Endothelial cell (in vitro differentiated cells): ENCODE measurements at regions not wholly inside any gene's neighbourhood (a gene's known extent, or its start where the extent isn't known, plus 50 kb on each side); places are given as distances from the start of the nearest gene placed in this dataset.

Source experiments
- DNase-seq: peaks from one replicate; pipeline ENCODE4 v3.0.0; 2021; ENCODE audit warnings: low spot score
- H3K27ac Mint-ChIP-seq: one replicate; pipeline ENCODE4 v1.8.0; 2021; ENCODE audit warnings: mixed read lengths, inconsistent platforms; ENCODE audit not compliant: unreplicated experiment
- H3K27me3 Mint-ChIP-seq: one replicate; pipeline ENCODE4 v1.8.0; 2021; ENCODE audit warnings: mild to moderate bottlenecking, moderate library complexity, mixed read lengths, inconsistent platforms; ENCODE audit not compliant: unreplicated experiment
- H3K36me3 Mint-ChIP-seq: one replicate; pipeline ENCODE4 v1.8.0; 2021; ENCODE audit warnings: mild to moderate bottlenecking, low read depth, mixed read lengths, inconsistent platforms; ENCODE audit not compliant: unreplicated experiment
- H3K4me1 Mint-ChIP-seq: one replicate; pipeline ENCODE4 v1.8.0; 2021; ENCODE audit warnings: mild to moderate bottlenecking, mixed read lengths, inconsistent platforms; ENCODE audit not compliant: unreplicated experiment
- H3K4me3 Mint-ChIP-seq: one replicate; pipeline ENCODE4 v1.8.0; 2021; ENCODE audit warnings: mild to moderate bottlenecking, mixed read lengths, inconsistent platforms; ENCODE audit not compliant: unreplicated experiment
- H3K9me3 Mint-ChIP-seq: one replicate; pipeline ENCODE4 v1.8.0; 2021; ENCODE audit warnings: mixed read lengths, inconsistent platforms; ENCODE audit not compliant: unreplicated experiment
- CTCF ChIP-seq: fragments of 200-600 bp; sonication (generic); IDR thresholded peaks from one replicate; pipeline ENCODE4 v1.5.0; 2021; ENCODE audit warnings: antibody characterized with exemption; ENCODE audit not compliant: unreplicated experiment

- peaks cover 11% of the 10 kb centered on the region for H3K4me1 Mint-ChIP-seq
- no peaks in the 10 kb centered on the region for H3K36me3 Mint-ChIP-seq
- no peak for DNase-seq
- no peak overlapping the region for H3K4me3 Mint-ChIP-seq
- no peak overlapping the region for H3K27ac Mint-ChIP-seq
- TF ChIP-seq CTCF, result no peak
- no peaks in the 10 kb centered on the region for H3K27me3 Mint-ChIP-seq
- no peaks in the 10 kb centered on the region for H3K9me3 Mint-ChIP-seq
These were observed 126.5 kb upstream of the CMC1 start for GRCh38 chr3:28114893-28115292.

- no peaks in the 10 kb centered on the region for H3K9me3 Mint-ChIP-seq
- no peak overlapping the region for H3K27ac Mint-ChIP-seq
- no peaks in the 10 kb centered on the region for H3K36me3 Mint-ChIP-seq
- H3K4me1 Mint-ChIP-seq, result peaks cover 11% of the 10 kb centered on the region
- TF ChIP-seq CTCF, result no peak
- no peak overlapping the region for H3K4me3 Mint-ChIP-seq
- DNase-seq, result no peak
- no peaks in the 10 kb centered on the region for H3K27me3 Mint-ChIP-seq
These were observed 126.1 kb upstream of the CMC1 start for GRCh38 chr3:28115316-28115715.

GRCh38 chr3:28117598-28117997 lies 123.8 kb upstream of the CMC1 start:
- Mint-ChIP-seq H3K27ac (no peak overlapping the region), H3K9me3 (no peaks in the 10 kb centered on the region), H3K4me1 (peaks cover 11% of the 10 kb centered on the region), H3K27me3 (no peaks in the 10 kb centered on the region), H3K4me3 (no peak overlapping the region), H3K36me3 (no peaks in the 10 kb centered on the region)
- TF ChIP-seq CTCF, result no peak
- no peak for DNase-seq

- no peak for DNase-seq
- no peaks in the 10 kb centered on the region for H3K9me3 Mint-ChIP-seq
- no peak overlapping the region for H3K27ac Mint-ChIP-seq
- H3K4me3 Mint-ChIP-seq, result no peak overlapping the region
- no peak for TF ChIP-seq CTCF
- peaks cover 11% of the 10 kb centered on the region for H3K4me1 Mint-ChIP-seq
- no peaks in the 10 kb centered on the region for H3K27me3 Mint-ChIP-seq
- H3K36me3 Mint-ChIP-seq, result no peaks in the 10 kb centered on the region
These were observed 123.3 kb upstream of the CMC1 start for GRCh38 chr3:28118087-28118486.

- TF ChIP-seq CTCF, result no peak
- Mint-ChIP-seq H3K36me3 (no peaks in the 10 kb centered on the region), H3K27ac (no peak overlapping the region), H3K4me3 (no peak overlapping the region), H3K4me1 (peaks cover 11% of the 10 kb centered on the region), H3K9me3 (no peaks in the 10 kb centered on the region), H3K27me3 (peaks cover 1% of the 10 kb centered on the region)
- DNase-seq, result no peak
These were observed 119.2 kb upstream of the CMC1 start for GRCh38 chr3:28122227-28122626.
